ENCODE measurements at regions not wholly inside any gene's neighbourhood (a gene's known extent, or its start where the extent isn't known, plus 50 kb on each side); places are given as distances from the start of the nearest gene placed in this dataset.

DNA sequence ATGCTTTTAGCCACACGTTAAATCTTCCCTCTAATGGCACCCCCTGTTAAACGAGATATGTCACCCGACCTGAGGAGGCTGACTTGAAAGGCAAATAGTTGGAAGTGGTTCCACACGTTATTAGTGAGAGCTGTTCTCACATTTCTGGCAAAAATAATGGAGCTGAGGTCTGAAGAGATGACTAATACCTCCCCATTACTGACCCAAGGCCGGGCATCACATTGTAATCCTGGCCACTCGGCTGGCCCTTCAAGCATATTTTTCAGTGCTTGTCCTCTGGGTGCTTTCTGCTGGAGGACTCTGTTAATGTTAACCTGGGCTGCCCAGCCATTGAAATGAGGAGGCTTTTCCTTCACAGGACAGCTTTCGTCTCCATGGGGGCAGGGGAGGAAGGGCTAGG is 260.0 kb upstream of the CADM1 start:
- intact Hi-C loops (cut with micrococcal nuclease; ENCODE audit: unreplicated experiment) = no loop called here
- no peaks in the 10 kb centered on the region for H3K4me1 Mint-ChIP-seq (ENCODE audit: low read depth, unreplicated experiment)
- Histone ChIP-seq H3K4me1 (no peaks in the 10 kb centered on the region), H3K4me3 (ENCODE audit: low read depth, low read length) (no peak overlapping the region), H3K36me3 (ENCODE audit: control insufficient read depth, insufficient read depth, low read length) (no peaks in the 10 kb centered on the region), H3K27me3 (replicated peaks; ENCODE audit: control insufficient read depth, insufficient read depth, low read length) (peaks cover 2% of the 10 kb centered on the region; the same call in 1 of the 2 replicates), H3K9me3 (no peaks in the 10 kb centered on the region)
- H3K4me3 Mint-ChIP-seq (ENCODE audit: unreplicated experiment) = no peak overlapping the region
- no peak for DNase-seq
- H3K27me3 Mint-ChIP-seq (ENCODE audit: insufficient read depth, unreplicated experiment) = peaks cover 4% of the 10 kb centered on the region
- no peaks in the 10 kb centered on the region for H3K9me3 Mint-ChIP-seq (ENCODE audit: unreplicated experiment)
- no TSS peak for BruUV-seq (replicated peaks)
- no peak for TF ChIP-seq CTCF (IDR thresholded peaks at IDR 0.05; ENCODE audit: insufficient read depth in 1 of 2, low read depth in 1 of 2, low read length in 1 of 2, severe bottlenecking in 1 of 2, unreplicated experiment in 1 of 2)
- H3K27ac Mint-ChIP-seq (ENCODE audit: unreplicated experiment) = no peak overlapping the region
- ChIA-PET POLR2A (no interaction called here), CTCF (no interaction called here)
- no peaks in the 10 kb centered on the region for H3K36me3 Mint-ChIP-seq (ENCODE audit: insufficient read depth, unreplicated experiment)

GRCh38 chr11:115761817-115762216 is 257.6 kb upstream of the CADM1 start:
- intact Hi-C loops (cut with micrococcal nuclease; ENCODE audit: unreplicated experiment) = no loop called here
- H3K36me3 Mint-ChIP-seq (ENCODE audit: insufficient read depth, unreplicated experiment) = no peaks in the 10 kb centered on the region
- TF ChIP-seq CTCF (IDR thresholded peaks at IDR 0.05; ENCODE audit: insufficient read depth in 1 of 2, low read depth in 1 of 2, low read length in 1 of 2, severe bottlenecking in 1 of 2, unreplicated experiment in 1 of 2) = no peak
- Histone ChIP-seq H3K4me1 (no peaks in the 10 kb centered on the region; the same call in 1 of the 2 replicates), H3K4me3 (ENCODE audit: low read depth, low read length) (no peak overlapping the region), H3K36me3 (ENCODE audit: control insufficient read depth, insufficient read depth, low read length) (no peaks in the 10 kb centered on the region), H3K9me3 (no peaks in the 10 kb centered on the region), H3K27me3 (replicated peaks; ENCODE audit: control insufficient read depth, insufficient read depth, low read length) (peaks cover 2% of the 10 kb centered on the region; the same call in 1 of the 2 replicates)
- DNase-seq = no peak
- H3K4me1 Mint-ChIP-seq (ENCODE audit: low read depth, unreplicated experiment) = no peaks in the 10 kb centered on the region
- H3K9me3 Mint-ChIP-seq (ENCODE audit: unreplicated experiment) = no peaks in the 10 kb centered on the region
- ChIA-PET POLR2A (no interaction called here), CTCF (no interaction called here)
- H3K27me3 Mint-ChIP-seq (ENCODE audit: insufficient read depth, unreplicated experiment) = peaks cover 12% of the 10 kb centered on the region
- H3K27ac Mint-ChIP-seq (ENCODE audit: unreplicated experiment) = no peak overlapping the region
- no peak overlapping the region for H3K4me3 Mint-ChIP-seq (ENCODE audit: unreplicated experiment)
- BruUV-seq (replicated peaks) = no TSS peak

DNA sequence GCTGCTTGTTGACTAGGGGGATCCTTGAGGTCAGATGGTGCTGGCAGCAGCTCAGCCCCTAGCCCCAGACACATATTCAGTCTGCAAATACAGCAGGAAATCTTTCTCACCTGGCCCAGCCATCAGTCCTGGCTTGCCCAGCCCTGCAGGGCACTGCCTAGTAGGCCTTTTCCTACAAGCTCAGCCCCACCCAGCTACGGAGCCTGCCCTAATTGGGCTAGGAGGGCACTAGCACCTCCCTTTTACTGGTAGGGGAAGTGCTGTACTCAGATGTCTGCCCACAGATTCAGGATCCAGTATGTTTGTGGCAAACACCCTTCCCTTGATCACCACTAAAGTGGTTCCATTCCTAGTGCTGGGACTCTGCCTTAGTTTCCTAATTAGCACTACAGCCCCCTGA is 257.1 kb upstream of the CADM1 start:
- H3K9me3 ChIP-seq = no peaks in the 10 kb centered on the region
- Mint-ChIP-seq H3K27me3 (ENCODE audit: insufficient read depth, unreplicated experiment) (peaks cover 12% of the 10 kb centered on the region), H3K36me3 (ENCODE audit: insufficient read depth, unreplicated experiment) (no peaks in the 10 kb centered on the region), H3K27ac (ENCODE audit: unreplicated experiment) (no peak overlapping the region), H3K4me3 (ENCODE audit: unreplicated experiment) (no peak overlapping the region), H3K9me3 (ENCODE audit: unreplicated experiment) (no peaks in the 10 kb centered on the region), H3K4me1 (ENCODE audit: low read depth, unreplicated experiment) (no peaks in the 10 kb centered on the region)
- ChIA-PET POLR2A (no interaction called here), CTCF (no interaction called here)
- TF ChIP-seq CTCF (IDR thresholded peaks at IDR 0.05; ENCODE audit: insufficient read depth in 1 of 2, low read depth in 1 of 2, low read length in 1 of 2, severe bottlenecking in 1 of 2, unreplicated experiment in 1 of 2) = no peak
- no TSS peak for BruUV-seq (replicated peaks)
- peaks cover 2% of the 10 kb centered on the region for H3K27me3 ChIP-seq (replicated peaks; ENCODE audit: control insufficient read depth, insufficient read depth, low read length)
- intact Hi-C loops (cut with micrococcal nuclease; ENCODE audit: unreplicated experiment) = no loop called here
- H3K36me3 ChIP-seq (ENCODE audit: control insufficient read depth, insufficient read depth, low read length) = no peaks in the 10 kb centered on the region
- H3K4me1 ChIP-seq = no peaks in the 10 kb centered on the region; the same call in 1 of the 2 replicates
- H3K4me3 ChIP-seq (ENCODE audit: low read depth, low read length) = no peak overlapping the region
- DNase-seq = no peak

Data from Caco-2 (cell line).